HG03439 (cell line): ENCODE measurements at regions not wholly inside any gene's neighbourhood (a gene's known extent, or its start where the extent isn't known, plus 50 kb on each side); places are given as distances from the start of the nearest gene placed in this dataset.

ENCODE experiments used
- ATAC-seq: cut with Tn5 transposase; IDR thresholded peaks from one replicate; pipeline ENCODE4 v1.9.1; 2021; ENCODE audit warnings: mild to moderate bottlenecking, moderate library complexity; ENCODE audit not compliant: unreplicated experiment

DNA sequence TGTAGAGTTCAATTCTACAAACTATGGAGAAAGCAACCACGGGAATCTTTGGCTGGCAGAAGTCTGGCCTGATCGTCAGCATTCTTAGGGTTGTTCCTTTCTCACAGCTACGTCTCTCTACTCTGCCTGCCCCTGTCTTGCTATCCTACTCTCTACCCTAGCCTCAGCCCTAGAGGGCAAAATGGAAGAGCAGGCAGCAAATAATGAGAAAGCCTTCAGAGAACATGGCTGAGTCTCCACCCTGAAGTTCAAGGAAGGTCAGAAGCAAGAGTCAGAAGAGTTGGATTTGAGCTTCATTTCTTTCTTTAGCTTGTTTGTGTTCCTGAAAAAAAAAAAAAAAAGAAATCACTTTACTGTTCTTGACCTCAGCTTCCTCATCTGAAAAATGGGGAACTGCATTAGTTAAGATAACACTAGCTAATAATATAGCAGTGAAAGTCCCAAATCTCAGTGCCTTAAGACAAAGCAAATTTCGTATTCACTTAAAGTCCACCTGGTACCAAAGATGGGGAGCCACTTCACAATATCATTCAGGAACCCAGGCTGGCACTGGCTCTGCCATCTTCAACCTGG lies 50.2 kb upstream of the CCND2 start:
- no peak for ATAC-seq

GRCh38 chr12:4221258-4221620 lies 52.3 kb upstream of the CCND2 start:
- ATAC-seq: no peak

DNA sequence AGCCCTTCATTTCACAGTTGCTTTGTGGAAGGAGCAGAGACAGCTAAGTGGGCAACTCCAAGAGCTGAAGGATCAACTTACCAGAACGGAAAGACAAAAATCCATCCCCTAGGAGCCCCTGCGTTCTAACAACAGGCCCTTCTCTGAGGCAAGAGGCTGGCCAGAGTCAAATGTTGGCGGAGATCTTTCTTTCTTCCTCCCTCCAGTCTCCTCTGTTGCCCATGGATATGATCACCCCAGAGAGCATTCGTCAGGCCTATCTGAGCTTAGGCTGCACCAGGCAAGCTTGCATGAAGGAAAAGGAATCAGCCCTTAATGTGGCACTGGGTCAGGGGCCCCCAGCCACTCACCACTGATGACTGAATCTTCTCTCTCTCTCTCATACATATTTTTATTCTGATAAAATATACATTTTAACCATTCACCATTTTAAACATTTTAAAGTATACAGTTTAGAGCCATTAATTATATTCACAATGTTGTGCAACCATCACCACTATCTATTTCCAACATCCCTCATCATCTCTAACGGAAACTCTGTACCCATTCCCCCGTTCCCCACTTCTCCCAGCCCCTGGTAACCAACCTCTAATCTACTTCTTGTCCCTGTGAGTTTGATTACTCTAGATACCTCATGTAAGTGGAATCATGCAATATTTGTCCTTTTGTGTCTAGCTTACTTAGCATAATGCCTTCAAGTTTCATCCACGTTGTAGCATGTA lies 52.9 kb upstream of the CCND2 start:
- no peak for ATAC-seq

DNA sequence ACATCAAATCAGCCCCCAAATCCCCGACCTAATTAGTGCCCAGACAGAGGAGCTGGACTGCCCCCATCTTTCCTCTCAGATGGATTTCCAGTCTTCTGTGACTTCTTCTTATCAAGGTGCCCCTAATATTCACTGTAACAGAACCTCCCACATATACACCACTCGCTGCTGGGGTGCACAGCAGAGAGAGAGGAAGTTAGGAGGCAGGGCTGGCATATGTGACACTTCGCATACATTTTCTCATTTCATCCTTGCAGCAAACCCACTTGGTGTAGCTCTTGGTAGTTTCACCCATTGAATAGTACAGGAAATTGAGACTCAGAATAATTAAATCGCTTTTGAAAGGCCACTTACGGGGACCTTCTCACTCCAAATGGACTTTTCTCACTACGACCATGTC lies 56.5 kb upstream of the CCND2 start:
- no peak for ATAC-seq

DNA sequence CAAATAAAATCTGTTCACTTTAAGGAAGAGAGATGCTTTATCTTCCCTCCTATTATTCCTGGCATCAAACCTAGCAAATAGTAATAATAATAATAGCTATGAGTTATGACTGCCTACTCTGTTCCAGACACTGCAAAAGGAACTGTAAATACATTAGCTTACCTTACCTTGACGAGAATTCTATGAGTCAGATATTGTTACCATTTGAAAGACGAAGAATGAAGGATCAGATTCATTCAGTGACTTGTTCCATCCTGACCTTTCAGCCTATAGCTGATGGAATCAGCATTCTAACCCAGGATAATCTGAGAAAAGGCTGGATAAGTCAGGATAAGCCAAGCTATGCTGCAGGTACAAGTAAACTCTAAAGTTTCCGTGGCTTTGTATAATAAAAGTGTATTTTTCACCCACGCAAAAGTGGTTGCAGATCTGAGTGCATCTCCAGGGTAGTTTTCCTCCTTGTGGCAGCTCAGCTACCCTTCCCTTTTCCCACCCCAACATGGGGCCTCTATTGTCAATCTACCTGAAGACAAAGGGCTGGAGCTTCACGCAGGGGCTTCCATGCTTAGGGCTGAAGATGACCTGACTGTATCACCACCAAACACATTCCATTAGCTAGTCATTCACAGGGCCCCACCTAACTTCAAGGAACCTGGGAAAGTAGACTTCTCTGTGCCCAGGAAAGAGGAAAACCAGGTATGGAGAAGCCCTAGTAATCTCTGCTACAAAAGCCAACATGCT lies 57.2 kb upstream of the CCND2 start:
- peak; percentile 18 for ATAC-seq

DNA sequence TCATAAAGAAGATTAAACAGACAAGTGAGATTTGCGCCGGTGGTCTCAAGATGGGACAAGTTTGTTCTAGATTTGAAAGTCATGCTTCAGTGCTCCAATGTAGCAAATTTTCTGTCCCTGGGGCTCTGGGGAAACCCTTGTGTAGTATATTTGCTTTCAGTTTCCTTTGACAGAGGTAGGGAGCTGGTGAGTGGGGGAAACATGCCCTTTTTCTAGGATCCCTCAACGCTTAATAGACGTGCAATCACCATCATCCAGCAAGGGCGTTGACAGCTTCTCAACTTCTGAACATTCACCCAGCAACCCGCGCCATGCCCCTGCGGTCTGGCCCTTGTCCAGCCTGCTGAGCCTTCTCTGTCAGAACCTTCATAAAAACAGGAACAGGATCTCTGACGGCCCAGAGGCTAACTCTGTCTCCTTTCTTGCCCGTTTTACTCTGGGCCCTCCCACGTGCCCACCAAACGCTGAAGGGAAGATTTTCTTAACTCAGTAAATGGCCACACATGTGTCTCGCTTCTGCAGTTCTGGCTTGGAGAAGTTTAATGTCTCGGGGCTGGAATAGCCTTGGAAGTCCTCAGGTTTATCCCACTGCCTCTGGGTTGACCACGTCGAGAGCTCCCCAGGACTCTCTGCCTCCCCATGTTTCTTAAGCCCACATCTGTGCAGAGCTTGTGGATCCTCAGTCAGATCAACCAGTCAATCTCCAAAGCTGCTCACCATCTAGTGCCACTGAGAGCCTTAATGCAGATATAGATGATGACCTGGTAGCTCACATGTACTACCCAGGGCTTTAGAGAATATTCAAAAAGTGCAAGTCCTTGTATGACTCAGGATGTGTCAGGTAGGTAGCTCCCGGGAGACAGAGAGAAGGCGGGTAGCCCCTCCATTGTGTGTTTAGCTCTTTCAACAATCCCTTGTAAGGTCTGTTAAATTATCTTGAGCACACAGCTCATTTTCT lies 58.1 kb upstream of the CCND2 start:
- ATAC-seq: peak; percentile 71

DNA sequence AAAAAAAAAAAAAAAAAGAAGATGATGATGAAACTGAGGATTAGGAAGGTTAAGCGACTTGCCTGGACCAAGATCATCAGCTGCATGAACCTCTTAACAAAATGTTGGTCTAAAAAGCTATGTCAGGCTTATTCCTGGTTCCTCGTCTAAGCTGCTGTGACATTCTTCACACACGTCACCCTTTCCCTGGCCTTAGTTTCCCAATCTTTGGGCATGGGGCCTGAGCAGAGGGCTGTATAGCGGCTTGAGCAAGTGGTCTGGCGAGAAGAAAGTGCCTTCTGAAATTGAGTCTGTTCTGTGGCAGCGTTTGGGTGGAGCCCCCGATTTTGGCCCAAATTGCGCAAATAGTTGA lies 58.7 kb upstream of the CCND2 start:
- ATAC-seq: no peak

DNA sequence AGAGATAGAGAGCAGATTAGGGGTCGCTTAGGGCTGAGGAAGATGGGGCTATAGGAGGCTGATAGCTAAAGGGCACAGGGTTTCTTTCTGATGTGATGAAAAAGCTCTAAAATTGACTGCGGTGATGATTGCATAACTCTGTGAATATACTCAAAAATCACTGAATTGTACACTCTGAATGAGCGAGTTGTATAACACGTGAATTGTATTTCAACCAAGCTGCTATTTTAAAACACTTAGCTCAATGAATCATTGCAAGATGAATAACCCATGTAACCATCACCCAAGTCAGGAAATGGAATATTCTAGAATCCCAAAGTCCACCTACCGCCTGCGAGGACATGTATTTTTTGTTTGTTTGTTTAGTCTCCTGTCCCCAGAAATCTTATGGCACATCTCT lies 60.1 kb upstream of the CCND2 start:
- ATAC-seq: no peak

- no peak for ATAC-seq
Observed at GRCh38 chr12:4212845-4213244, 60.7 kb upstream of the CCND2 start.

- ATAC-seq: no peak
Observed at GRCh38 chr12:4211372-4211771, 62.2 kb upstream of the CCND2 start.

GRCh38 chr12:4210183-4210582 lies 63.4 kb upstream of the CCND2 start:
- no peak for ATAC-seq

GRCh38 chr12:4206470-4206869 lies 67.1 kb upstream of the CCND2 start:
- ATAC-seq: no peak

DNA sequence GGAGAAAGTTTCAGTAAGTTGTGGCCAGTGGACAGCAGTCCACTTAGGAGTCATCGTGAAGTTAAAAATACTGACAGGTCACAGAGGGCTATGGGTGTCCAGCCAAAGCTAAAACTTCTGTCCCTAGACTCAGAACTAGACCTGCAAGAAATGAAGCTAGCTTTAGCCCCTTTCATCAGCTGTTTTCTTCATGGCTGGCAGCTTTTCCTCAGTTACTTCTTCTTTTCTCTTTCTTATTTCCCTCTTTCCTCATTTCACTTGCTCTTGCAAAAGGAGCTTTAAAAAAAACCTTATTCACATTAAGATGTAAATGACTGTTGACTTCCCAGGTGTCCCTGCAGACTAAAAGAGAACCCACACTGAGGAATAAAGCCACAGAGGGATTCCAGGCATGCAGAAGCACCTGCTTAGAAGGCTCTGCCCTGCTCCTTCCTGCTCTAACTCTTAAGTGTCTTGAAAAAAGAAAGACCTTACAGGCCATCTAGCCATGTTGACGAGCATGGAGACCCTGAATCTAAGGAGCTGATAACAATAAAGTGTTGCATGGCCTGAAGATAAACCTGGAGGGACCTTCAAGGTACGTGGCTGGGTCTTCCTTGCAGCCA lies 69.7 kb upstream of the CCND2 start:
- ATAC-seq: no peak

DNA sequence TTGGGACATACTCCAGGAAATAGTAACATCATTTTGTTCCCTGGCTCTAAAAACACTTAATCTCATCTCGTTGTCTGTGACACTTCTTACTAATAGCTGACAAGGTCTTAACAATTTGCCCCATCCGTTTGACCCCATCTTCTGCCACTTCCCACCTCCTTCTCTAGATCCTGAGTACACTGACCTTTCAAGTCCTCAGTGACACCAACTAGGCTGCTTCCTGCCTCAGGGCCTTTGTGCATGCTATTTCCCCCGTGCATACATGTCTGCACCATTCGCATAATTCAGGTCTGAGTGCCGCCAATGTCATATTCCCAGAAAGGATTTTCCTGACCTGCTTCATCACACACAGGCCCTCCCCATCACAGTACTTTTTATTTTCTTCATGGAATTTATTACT lies 70.6 kb upstream of the CCND2 start:
- no peak for ATAC-seq

DNA sequence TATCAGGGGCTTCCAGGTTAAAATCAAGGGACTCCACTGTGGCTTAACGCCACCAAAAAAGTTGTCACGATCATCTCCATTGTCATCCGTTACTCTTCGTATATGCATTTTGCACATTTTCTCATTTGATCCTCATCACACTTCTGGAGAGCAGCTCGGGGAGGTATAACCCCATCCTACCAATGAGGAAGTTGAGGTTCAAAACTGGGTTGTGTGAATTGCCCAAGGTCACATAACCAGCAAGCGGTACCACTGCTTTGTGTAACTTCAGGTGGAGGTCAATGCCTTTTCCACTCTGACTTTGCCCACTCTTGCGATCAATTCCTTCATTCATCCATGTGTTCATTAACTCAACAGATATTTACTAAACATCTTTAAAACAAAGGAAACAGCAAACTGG lies 71.1 kb upstream of the CCND2 start:
- ATAC-seq: no peak

DNA sequence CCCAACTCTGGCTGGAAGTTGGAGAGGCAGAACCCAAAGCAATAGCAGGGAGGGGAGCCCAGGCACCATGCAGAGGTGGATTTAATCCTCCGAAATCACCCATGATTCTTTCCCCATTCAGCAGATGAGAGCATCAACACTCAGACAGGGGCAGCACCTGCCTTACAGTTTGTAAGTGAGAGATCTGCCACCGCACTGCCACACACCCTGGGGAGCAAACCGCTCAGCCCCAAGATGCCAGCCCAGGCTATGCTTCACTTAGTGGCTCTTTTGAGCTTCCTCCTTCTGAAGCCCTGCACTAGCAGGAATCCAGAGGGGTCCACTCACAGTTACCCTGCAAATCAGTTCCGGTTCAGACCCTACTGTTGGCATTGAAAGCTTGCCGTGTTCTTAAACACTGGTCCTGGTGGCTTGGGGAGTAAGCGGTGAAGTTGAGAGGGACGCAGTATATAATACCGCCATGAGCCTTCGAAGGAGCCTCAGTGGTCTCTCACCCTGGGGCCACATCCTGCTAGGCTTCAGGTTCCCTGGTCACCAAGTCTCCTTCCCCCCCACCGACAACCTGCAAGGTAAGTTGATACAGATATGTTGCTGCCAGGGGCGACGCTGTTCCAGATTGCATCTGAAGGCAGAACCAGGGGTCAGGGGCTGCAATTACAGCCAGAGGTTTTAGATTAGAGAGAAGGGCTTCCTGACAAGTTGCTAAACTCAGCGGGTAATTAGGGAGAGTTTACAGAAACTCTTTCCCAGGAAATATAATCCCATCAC lies 72.0 kb upstream of the CCND2 start:
- no peak for ATAC-seq

- no peak for ATAC-seq
Observed at GRCh38 chr12:4197922-4198763, 75.4 kb upstream of the CCND2 start.

- no peak for ATAC-seq
Observed at GRCh38 chr12:4196805-4197420, 76.6 kb upstream of the CCND2 start.

- ATAC-seq: no peak
Observed at GRCh38 chr12:4194668-4195067, 78.9 kb upstream of the CCND2 start.
